HG02678 (cell line): ENCODE measurements at regions not wholly inside any gene's neighbourhood (a gene's known extent, or its start where the extent isn't known, plus 50 kb on each side); places are given as distances from the start of the nearest gene placed in this dataset.
"Not testable (repeated sequence)": the region's sequence is repeated elsewhere in the genome, so short reads cannot be mapped to it uniquely, and the experiment has no call there.

Experiments
- ATAC-seq: cut with Tn5 transposase; IDR thresholded peaks from one replicate; pipeline ENCODE4 v1.9.1; 2021; ENCODE audit warnings: mild to moderate bottlenecking, moderate library complexity; ENCODE audit not compliant: unreplicated experiment

- not testable (repeated sequence) for ATAC-seq
Measured at GRCh38 chrX:80508083-80508482, 87.8 kb downstream of the TENT5D start.

DNA sequence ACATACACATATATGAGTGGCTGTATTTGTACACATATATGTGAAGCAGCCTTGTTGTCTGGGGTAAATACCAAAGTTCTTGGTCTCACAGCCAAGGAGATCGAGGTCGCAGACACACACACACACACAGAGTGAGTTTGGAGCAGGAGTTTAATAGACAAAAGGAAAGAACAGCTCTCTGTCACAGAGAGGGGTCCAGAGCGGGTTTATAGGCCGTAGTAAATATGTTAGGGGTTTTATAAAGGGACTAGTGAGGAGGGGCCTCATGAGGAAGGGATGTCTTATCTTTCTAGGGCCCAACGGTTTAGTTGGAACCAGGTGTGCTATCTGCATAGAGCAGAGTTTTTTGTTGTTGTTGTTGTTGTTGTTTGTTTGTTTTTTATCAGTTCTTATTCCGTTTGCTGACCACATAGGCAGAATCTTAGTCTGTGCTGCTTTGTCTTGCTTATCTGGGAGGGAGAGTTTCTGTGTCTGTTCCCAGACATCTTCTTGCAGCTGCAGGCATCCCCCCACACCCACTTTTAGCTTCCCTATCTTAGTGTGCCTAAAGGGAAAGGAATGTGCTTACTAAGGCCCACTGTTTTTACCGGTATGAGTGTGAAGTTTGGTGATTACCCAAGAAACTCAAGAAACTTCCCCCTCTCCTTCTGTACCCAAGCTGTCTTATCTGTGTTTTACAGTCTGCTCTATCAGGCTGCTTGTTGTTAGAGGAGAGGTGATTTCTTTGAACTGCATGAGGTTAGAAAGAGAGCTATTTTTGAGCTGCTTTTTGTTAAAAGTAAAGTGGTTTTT, 91.9 kb downstream of the TENT5D start:
- ATAC-seq, result no peak

GRCh38 chrX:80512924-80513323, 92.7 kb downstream of the TENT5D start:
- ATAC-seq, result no peak

DNA sequence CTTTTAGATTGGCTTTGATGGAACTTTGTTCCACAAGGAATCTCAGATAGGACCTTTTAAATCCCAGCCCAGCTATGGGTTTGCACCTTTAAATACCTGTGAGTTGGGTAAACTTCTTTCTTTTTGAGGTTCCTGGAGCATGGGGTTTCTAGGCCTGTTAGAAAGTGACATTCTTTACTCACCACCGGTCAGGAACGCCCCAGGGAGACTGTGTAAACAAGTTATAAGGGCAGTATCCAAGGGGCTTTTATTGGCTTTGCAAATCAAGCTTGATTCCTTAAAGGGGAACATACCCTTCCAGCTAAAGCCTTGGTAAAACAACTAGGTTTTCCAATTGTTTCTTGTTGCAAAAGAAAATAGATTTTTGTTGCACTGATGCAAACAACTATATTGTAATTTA, 93.4 kb downstream of the TENT5D start:
- ATAC-seq, result no peak

DNA sequence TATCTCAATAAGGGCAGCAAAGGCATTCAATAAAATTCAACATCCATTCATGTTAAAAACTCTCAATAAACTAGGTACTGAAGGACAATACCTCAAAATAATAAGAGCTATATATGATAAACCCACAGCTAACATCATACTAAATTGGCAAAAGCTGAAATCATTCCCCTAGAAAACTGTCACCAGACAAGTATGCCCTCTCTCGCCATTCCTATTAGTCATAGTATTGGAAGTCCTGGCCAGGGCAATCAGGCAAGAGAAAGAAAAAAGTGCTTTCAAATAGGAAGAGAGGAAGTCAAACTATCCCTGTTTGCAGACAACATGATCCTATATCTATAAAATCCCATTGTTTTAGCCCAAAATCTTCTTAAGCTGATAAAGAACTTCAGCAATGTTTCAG, 116.8 kb downstream of the TENT5D start:
- ATAC-seq, result no peak

DNA sequence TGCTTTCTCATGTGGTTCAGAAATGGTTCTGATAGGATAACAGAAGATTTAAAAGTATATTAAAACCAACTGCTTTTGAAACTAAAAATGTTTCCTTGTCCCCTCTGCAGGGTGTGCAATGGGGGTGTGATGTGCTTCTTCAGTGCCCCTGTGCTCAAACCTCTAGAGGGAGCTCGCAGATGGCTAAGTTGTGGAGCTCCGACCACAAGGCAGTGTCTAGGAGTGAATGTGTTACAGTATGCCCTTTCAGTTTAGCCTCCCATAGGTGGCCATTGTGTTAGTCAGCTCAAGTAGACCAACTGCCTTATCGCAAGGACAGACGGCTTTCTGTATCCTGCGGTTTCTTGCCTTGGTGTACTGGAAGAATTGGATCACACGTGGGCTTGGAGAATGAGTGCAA, 130.5 kb downstream of the TENT5D start:
- ATAC-seq, result no peak

- ATAC-seq, result no peak
Measured at GRCh38 chrX:80556148-80556547, 135.9 kb downstream of the TENT5D start.

GRCh38 chrX:80572636-80573035, 152.4 kb downstream of the TENT5D start:
- no peak for ATAC-seq

DNA sequence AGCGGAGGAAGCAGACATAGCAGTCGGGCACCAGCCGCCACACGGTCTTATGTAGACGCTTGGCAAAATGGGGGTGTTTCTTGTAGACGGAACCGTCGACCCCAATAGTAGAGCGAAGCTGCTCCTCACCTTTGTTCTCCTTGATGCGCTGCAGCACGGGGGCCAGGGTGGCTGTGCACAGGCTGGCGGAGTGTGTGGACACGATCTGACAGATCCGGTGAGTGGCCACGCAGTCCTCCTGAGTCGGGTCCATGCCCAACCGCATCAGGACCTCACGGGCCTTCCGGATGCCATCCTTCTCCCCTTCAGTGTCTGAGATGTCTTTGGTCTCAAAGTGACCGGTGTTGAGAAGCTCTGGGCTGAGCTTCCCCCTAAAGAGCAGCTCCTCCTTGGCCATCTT, 153.0 kb downstream of the TENT5D start:
- ATAC-seq, result no peak

DNA sequence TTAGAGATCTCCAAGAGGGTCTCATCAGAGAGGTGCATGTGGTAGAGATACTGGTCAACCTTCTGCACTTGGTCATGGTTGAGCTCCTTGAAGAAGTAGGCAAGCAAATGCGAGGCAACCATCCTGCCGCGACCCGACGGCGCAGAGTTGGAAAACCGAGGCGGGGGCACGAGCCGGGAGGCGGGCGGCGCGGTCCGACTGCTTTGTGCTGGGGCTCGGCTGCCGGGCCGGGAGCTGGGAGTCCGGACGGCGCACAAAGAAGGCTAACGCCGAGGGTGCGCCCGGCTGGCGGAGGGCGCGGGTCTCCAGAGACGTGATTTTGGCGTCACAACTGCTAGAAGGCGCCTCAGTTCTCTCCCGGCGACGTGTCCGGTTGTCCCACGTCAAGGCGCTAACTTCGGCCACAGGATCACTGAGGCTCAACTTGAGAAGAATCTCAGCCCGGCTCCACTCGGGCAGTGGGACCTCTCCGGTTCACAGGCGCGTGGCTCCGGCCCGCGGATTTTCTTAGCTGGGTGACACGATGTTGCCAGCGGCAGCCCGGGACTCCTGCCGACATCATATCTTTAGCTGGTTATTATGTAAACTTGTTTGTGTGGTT, 154.3 kb downstream of the TENT5D start:
- not testable (repeated sequence) for ATAC-seq

- ATAC-seq, result no peak
Measured at GRCh38 chrX:80576267-80576666, 156.0 kb downstream of the TENT5D start.

DNA sequence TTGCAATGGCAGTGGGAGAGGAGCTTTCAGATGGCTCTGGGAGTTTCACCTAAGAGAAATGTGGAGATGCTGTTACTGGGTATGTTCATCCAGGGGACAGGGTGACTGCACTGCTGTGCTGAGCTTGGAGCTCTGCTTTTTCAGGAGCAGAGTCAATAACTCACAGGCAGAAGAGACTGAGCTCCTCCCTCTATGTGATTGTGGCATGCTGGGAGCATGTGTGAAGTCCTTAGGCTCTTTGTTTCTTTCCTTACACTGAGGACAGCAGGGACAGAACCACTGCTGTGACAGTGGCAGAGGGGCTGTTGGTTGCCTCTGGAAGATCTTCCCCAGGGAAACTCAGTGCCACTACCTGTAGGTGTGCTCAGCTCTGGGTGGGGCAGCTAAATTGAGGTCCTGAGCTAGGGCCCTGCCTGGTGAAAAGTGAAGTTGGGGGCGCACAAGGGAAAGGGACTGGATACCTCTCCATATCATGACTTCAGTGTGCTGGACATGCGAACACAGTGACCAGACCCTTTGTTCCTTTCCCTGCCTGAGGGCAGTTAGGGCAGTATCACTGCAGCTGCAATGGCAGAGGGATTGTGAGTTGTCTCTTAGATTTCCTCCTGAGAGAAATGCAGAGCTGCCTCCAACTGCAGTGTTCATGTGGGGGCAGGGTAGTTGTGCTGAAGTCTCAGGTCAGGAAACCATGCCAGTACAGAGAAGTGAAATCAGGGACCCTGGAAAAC, 156.7 kb downstream of the TENT5D start:
- no peak for ATAC-seq

- ATAC-seq, result peak; percentile 44
Measured at GRCh38 chrX:80578517-80579105, 158.4 kb downstream of the TENT5D start.

DNA sequence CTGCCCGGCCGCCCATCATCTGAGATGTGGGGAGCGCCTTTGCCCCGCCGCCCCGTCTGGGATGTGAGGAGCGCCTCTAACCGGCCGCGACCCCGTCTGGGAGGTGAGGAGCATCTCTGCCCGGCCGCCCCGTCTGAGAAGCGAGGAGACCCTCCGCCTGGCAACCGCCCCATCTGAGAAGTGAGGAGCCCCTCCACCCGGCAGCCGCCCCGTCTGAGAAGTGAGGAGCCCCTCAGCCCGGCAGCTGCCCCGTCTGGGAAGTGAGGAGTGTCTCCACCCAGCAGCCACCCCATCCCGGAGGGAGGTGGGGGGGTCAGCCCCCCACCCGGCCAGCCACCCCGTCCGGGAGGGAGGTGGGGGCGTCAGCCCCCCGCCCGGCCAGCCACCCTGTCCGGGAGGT, 170.7 kb downstream of the TENT5D start:
- ATAC-seq, result not testable (repeated sequence)

DNA sequence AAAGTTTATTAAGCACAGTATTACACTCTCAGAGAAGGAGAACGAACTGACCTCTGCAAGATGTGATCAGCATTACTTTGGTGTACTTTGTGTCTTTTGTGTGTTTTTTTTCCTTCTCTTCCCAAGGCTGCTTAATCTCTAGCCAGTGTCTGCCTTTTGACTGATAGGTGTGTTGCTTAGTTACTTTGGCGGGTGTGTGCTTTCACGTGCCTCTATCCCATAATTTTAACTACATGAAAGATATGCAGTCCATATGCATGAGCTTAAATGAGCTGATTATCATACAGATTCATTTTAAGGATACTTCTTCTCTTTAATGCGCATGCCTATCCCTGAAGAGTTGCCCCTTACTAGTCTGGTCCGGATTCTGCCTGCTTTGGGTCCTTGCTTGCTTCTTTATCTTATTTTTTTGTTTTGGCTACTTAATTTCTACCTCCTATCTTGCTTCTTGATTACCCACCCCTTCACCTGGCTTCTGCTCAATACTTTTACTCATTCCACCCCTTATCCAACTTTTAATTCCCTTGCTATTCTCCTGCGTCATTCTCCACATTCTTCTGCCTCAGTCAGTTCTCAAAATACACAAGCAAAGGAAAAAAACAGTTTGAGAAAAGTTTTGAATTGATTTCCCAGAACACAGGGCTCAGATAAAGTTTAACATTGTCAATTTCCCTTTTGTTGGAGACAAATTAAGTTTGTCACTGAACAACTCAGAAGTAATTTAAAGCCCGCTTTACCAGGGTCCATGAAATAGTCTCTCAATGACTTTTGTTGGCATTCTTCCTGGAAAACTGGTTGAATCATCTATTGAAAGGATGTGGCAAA, 182.0 kb downstream of the TENT5D start:
- no peak for ATAC-seq
